OCI-LY7 (cell line): ENCODE measurements at regions not wholly inside any gene's neighbourhood (a gene's known extent, or its start where the extent isn't known, plus 50 kb on each side); places are given as distances from the start of the nearest gene placed in this dataset.

Experiments used
- BruUV-seq: library from RNA; stranded (reverse); fragments of 400-500 nt; replicated peaks from 2 replicates; lab custom pipeline; 2021; lab: Mats Ljungman, UMichigan
- CTCF ChIA-PET: fragments of 300-600 bp; sonication (Branson Sonifier 250); formaldehyde crosslinking; loops from one replicate; lab custom pipeline; 2022; ENCODE audit warnings: antibody characterized with exemption; ENCODE audit not compliant: unreplicated experiment; lab: Charles Lee
- POLR2A ChIA-PET: fragments of 300-600 bp; sonication (Branson Sonifier 250); formaldehyde crosslinking; loops from one replicate; lab custom pipeline; 2022; ENCODE audit warnings: antibody characterized with exemption; lab: Charles Lee
- DNase-seq: peaks from one replicate; pipeline ENCODE4 v3.0.0-alpha.2; 2015; ENCODE audit warnings: low spot score
- H2AFZ ChIP-seq: fragments of 200-600 bp; sonication (generic), shearing (Covaris generic); 2 replicates; pipeline ENCODE4 v1.6.1; 2014; ENCODE audit warnings: mild to moderate bottlenecking, antibody characterized with exemption, low read length, moderate library complexity
- H3K27ac ChIP-seq: fragments of 200-600 bp; sonication (generic); 2 replicates; pipeline ENCODE4 v1.5.1; 2014; ENCODE audit warnings: mixed run types, low read depth, mild to moderate bottlenecking, moderate library complexity, low read length, inconsistent platforms; ENCODE audit not compliant: poor library complexity, severe bottlenecking
- H3K36me3 ChIP-seq: fragments of 200-600 bp; sonication (generic); 2 replicates; pipeline ENCODE4 v1.6.1; 2014; ENCODE audit warnings: mild to moderate bottlenecking, antibody characterized with exemption, low read length, moderate library complexity, mixed read lengths; ENCODE audit not compliant: insufficient read depth
- H3K4me1 ChIP-seq: fragments of 200-600 bp; sonication (generic); 2 replicates; pipeline ENCODE4 v1.5.1; 2014; ENCODE audit warnings: mild to moderate bottlenecking, low read length; ENCODE audit not compliant: insufficient read depth, poor library complexity, severe bottlenecking
- H3K4me2 ChIP-seq: fragments of 200-600 bp; sonication (generic); 2 replicates; pipeline ENCODE4 v1.6.1; 2014; ENCODE audit warnings: mild to moderate bottlenecking, low read length
- H3K4me3 ChIP-seq: fragments of 200-600 bp; sonication (generic); 2 replicates; pipeline ENCODE4 v1.5.1; 2014; ENCODE audit warnings: mild to moderate bottlenecking, low read depth, low read length; ENCODE audit not compliant: poor library complexity, severe bottlenecking
- H3K79me2 ChIP-seq: fragments of 200-600 bp; sonication (generic); 2 replicates; pipeline ENCODE4 v1.6.1; 2016; ENCODE audit warnings: low read depth, mild to moderate bottlenecking, low read length, moderate library complexity, mixed read lengths; ENCODE audit not compliant: insufficient read depth
- H3K9me2 ChIP-seq: fragments of 200-600 bp; sonication (generic); 2 replicates; pipeline ENCODE4 v1.6.1; 2016; ENCODE audit warnings: mild to moderate bottlenecking, low read length, mixed read lengths; ENCODE audit not compliant: insufficient read depth
- H3K9me3 ChIP-seq: fragments of 200-600 bp; sonication (generic); 2 replicates; pipeline ENCODE4 v1.6.1; 2014; ENCODE audit warnings: mild to moderate bottlenecking, mixed run types, low read length, mixed read lengths
- H4K20me1 ChIP-seq: fragments of 200-600 bp; sonication (generic); 2 replicates; pipeline ENCODE4 v1.6.1; 2014; ENCODE audit warnings: mild to moderate bottlenecking, antibody characterized with exemption, low read length, moderate library complexity, mixed read lengths; ENCODE audit not compliant: insufficient read depth
- EZH2phosphoT487 ChIP-seq: fragments of 200-600 bp; sonication (generic); IDR thresholded peaks from 2 replicates; pipeline ENCODE4 v1.6.1; 2018; ENCODE audit warnings: low read depth, borderline replicate concordance, mild to moderate bottlenecking, mixed run types, antibody characterized with exemption, low read length, moderate library complexity, mixed read lengths
- intact Hi-C: fragments of 100-400 bp; cut with micrococcal nuclease; formaldehyde crosslinking; loops from one replicate; pipeline ENCODE4 v1.10.0; 2022; ENCODE audit not compliant: unreplicated experiment
- TF ChIP-seq, protein P1 (sequence below): fragments of 200-600 bp; sonication (generic); conservative IDR thresholded peaks from 2 replicates; pipeline ENCODE4 v1.5.1; 2014; ENCODE audit warnings: mild to moderate bottlenecking, antibody characterized with exemption, low read length, moderate library complexity, mixed read lengths

DNA sequence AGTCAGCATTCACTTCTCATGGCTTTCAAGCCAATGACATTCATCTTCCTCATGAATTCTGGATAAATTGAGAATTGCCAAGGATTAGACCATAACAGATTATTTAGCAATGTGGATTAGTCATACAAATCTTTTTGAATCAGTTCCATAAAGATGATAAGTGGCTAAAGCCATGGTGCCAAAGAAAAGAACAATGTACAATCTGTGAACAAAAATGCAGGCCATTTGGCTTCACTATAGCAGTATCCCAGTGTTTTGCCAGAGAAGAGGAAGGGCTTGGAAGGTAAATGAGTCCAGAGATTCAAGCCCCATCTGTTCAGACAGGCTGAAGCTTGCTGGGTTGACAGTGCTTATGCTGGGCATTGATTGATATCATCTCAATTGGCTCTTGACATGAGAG lies 376.4 kb upstream of the LRRC7 start:
- no peak for DNase-seq
- no peak for TF ChIP-seq EZH2phosphoT487
- TF ChIP-seq, protein P1, sequence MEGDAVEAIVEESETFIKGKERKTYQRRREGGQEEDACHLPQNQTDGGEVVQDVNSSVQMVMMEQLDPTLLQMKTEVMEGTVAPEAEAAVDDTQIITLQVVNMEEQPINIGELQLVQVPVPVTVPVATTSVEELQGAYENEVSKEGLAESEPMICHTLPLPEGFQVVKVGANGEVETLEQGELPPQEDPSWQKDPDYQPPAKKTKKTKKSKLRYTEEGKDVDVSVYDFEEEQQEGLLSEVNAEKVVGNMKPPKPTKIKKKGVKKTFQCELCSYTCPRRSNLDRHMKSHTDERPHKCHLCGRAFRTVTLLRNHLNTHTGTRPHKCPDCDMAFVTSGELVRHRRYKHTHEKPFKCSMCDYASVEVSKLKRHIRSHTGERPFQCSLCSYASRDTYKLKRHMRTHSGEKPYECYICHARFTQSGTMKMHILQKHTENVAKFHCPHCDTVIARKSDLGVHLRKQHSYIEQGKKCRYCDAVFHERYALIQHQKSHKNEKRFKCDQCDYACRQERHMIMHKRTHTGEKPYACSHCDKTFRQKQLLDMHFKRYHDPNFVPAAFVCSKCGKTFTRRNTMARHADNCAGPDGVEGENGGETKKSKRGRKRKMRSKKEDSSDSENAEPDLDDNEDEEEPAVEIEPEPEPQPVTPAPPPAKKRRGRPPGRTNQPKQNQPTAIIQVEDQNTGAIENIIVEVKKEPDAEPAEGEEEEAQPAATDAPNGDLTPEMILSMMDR, result no peak
- BruUV-seq, result no TSS peak
- Histone ChIP-seq H3K27ac (no peak overlapping the region), H3K4me3 (no peak overlapping the region), H4K20me1 (no peaks in the 10 kb centered on the region), H3K79me2 (no peaks in the 10 kb centered on the region), H3K9me3 (no peaks in the 10 kb centered on the region), H2AFZ (no peak overlapping the region), H3K9me2 (no peaks in the 10 kb centered on the region), H3K36me3 (no peaks in the 10 kb centered on the region), H3K4me2 (no peak overlapping the region), H3K4me1 (no peaks in the 10 kb centered on the region)
- CTCF ChIA-PET, result no interaction called here
- POLR2A ChIA-PET, result no interaction called here
- intact Hi-C loops, result no loop called here

DNA sequence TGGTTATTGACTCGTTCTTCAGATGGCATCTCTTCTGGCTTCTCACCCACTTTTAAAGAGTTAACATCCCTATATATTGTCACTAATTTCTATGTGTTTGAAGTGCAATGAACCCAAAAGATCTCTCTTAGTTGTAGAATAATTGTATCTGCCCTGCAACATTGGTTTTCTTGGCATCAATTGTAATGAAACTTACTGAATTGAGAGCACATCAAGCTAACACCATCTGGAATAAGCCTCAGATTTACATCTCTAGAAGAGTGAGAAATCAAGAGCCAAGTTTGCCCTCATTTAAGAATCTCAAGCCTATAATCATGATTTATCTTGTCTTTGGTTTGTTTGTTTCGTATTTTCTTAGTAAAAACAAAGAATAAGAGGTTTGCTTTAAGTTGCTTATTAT lies 372.6 kb upstream of the LRRC7 start:
- DNase-seq, result no peak
- ChIA-PET POLR2A (interaction anchor here (1.5 kb wide), 1 partner anchor 11 kb away, joined by 5 read pairs; no protein-coding TSS in a partner anchor), CTCF (no interaction called here)
- Histone ChIP-seq H3K27ac (no peak overlapping the region), H3K4me3 (no peak overlapping the region), H3K4me1 (no peaks in the 10 kb centered on the region), H2AFZ (no peak overlapping the region), H3K36me3 (no peaks in the 10 kb centered on the region), H3K79me2 (no peaks in the 10 kb centered on the region), H4K20me1 (no peaks in the 10 kb centered on the region), H3K9me2 (no peaks in the 10 kb centered on the region), H3K4me2 (no peak overlapping the region), H3K9me3 (no peaks in the 10 kb centered on the region)
- intact Hi-C loops, result no loop called here
- TF ChIP-seq, protein P1, result no peak
- TF ChIP-seq EZH2phosphoT487, result no peak
- no TSS peak for BruUV-seq

DNA sequence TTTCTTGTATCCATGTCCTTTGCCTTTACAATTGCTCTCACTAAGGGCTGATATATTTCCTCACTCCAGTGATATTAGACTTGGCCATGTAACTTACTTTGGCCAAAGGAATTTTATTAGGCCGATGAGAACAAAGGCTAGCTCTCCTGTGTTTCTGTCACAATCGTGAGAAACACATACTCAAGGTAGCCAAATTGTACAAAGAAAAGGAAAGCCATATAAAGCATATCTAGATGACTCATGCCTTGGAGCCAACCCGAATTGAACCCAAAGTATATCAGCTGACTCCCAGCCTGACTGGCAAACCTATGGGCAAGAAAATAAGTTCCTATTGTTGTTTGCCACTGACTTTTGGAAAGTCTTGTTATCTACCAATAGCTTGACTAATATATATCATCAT lies 371.7 kb upstream of the LRRC7 start:
- CTCF ChIA-PET, result no interaction called here
- Histone ChIP-seq H3K9me3 (no peaks in the 10 kb centered on the region), H3K79me2 (no peaks in the 10 kb centered on the region), H3K4me1 (no peaks in the 10 kb centered on the region), H3K27ac (no peak overlapping the region), H3K4me2 (no peak overlapping the region), H3K4me3 (no peak overlapping the region), H3K36me3 (no peaks in the 10 kb centered on the region), H2AFZ (no peak overlapping the region), H3K9me2 (no peaks in the 10 kb centered on the region), H4K20me1 (no peaks in the 10 kb centered on the region)
- BruUV-seq, result no TSS peak
- POLR2A ChIA-PET, result interaction anchor here (0.7 to 1.5 kb wide), 2 partner anchors 10 to 18 kb away, joined by 3 to 5 read pairs; no protein-coding TSS in a partner anchor
- intact Hi-C loops, result no loop called here
- TF ChIP-seq, protein P1, result no peak
- TF ChIP-seq EZH2phosphoT487, result no peak
- DNase-seq, result no peak
